ENCODE measurements at regions not wholly inside any gene's neighbourhood (a gene's known extent, or its start where the extent isn't known, plus 50 kb on each side); places are given as distances from the start of the nearest gene placed in this dataset.

DNA sequence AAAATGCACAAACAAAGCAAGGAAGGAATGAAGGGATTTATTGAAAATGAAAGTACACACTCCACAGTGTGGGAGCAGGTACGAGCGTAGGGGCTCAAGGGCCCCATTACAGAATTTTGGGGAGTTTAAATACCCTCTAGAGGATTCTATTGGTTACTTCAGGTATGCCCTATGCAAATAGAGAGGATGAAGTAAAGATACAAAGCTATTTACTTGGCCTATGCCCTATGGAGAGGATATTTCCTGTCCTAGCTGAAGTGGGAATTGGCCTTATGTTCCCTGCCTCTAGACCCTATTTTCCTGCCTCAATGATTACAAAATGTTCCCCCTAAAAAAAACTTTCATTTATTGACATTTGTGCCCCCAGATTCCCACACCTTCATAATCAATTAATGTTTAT is 59.7 kb upstream of the ASIP start:
- DNase-seq = no peak
- no peaks in the 10 kb centered on the region for H3K36me3 Mint-ChIP-seq (ENCODE audit: low read depth)
- H3K4me1 Mint-ChIP-seq (ENCODE audit: low read depth) = peaks cover 22% of the 10 kb centered on the region
- TF ChIP-seq, protein P1, sequence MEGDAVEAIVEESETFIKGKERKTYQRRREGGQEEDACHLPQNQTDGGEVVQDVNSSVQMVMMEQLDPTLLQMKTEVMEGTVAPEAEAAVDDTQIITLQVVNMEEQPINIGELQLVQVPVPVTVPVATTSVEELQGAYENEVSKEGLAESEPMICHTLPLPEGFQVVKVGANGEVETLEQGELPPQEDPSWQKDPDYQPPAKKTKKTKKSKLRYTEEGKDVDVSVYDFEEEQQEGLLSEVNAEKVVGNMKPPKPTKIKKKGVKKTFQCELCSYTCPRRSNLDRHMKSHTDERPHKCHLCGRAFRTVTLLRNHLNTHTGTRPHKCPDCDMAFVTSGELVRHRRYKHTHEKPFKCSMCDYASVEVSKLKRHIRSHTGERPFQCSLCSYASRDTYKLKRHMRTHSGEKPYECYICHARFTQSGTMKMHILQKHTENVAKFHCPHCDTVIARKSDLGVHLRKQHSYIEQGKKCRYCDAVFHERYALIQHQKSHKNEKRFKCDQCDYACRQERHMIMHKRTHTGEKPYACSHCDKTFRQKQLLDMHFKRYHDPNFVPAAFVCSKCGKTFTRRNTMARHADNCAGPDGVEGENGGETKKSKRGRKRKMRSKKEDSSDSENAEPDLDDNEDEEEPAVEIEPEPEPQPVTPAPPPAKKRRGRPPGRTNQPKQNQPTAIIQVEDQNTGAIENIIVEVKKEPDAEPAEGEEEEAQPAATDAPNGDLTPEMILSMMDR (IDR thresholded peaks at IDR 0.05) = no peak
- H3K4me3 Mint-ChIP-seq = no peak overlapping the region
- H3K9me3 Mint-ChIP-seq = no peaks in the 10 kb centered on the region
- H3K27ac Mint-ChIP-seq = no peak overlapping the region
- peaks cover 17% of the 10 kb centered on the region for H3K27me3 Mint-ChIP-seq (ENCODE audit: insufficient read depth)

DNA sequence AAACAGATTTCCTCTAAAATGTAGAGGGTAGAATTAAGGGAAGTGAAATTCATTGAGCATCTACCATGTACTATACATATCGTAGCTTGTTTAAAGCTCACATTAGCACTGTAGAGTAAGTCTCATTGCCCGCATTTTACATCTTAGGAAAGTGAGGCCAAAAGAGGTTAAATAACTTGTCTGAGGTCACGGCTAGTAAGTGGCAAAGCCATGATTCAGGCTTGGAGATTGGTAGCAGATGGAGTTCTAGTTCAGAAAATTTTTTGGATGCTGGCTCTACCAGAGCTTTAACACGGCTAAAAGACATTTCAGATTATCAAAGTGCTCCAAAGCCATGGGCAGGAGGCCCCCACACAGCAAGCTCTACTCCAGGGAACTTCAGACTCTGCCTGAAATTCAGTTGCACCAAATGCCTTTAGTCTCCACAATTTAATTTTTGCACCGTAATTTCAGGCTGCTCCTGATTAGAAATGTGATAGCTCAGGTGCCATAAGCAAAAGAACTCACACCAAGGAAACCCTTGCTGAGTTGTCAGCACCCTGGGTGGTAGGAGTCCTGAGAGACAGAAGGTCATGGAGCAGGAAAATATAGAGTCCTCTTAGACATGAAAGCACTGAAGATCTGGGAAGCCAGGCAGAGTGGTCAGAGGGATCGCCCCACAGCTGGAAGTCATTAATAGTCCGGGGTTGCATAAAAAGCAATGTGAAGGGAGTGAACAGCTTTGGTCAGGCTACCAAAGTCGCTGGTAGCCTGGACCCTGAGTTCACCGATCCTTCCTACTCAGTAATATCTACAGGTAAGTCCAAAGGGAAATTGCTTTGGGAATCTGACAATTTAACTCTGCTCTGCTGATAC is 55.2 kb upstream of the ASIP start:
- H3K4me1 Mint-ChIP-seq (ENCODE audit: low read depth) = peaks cover 26% of the 10 kb centered on the region
- no peak overlapping the region for H3K4me3 Mint-ChIP-seq
- DNase-seq = peak; percentile 16
- TF ChIP-seq, protein P1 (IDR thresholded peaks at IDR 0.05) = no peak
- peaks cover 27% of the 10 kb centered on the region for H3K27me3 Mint-ChIP-seq (ENCODE audit: insufficient read depth)
- H3K36me3 Mint-ChIP-seq (ENCODE audit: low read depth) = no peaks in the 10 kb centered on the region
- H3K9me3 Mint-ChIP-seq = no peaks in the 10 kb centered on the region
- no peak overlapping the region for H3K27ac Mint-ChIP-seq

DNA sequence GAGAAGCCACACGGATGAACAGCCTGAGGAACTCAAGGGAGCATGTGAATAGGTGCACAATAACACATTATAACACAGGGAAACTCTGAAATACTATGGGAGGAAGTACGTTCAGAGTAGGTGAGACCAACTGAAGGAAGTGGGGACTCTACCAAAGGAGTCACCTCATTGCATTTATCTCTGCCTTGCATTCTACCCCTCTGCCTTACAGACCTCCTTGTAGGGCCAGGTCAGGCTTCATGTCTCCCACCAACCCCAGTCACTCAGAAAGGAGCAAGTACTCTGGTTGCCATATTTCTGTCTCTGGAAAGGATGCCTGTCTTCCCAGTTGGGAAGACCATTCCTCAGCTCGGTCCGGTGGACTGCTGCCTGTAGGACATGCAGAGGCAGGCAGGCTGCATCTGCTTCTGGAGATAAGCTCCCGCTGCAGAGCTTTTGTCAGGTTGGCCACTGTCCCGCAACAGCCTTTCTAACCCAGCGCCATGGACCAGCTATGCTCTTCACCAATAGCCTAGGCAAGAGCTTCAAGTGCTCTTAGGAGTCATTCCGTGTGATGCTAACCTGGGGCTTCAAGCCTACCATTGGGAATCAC is 51.6 kb upstream of the ASIP start:
- TF ChIP-seq, protein P1 (IDR thresholded peaks at IDR 0.05) = no peak
- no peaks in the 10 kb centered on the region for H3K9me3 Mint-ChIP-seq
- peaks cover 20% of the 10 kb centered on the region for H3K27me3 Mint-ChIP-seq (ENCODE audit: insufficient read depth)
- DNase-seq = no peak
- H3K36me3 Mint-ChIP-seq (ENCODE audit: low read depth) = no peaks in the 10 kb centered on the region
- no peak overlapping the region for H3K27ac Mint-ChIP-seq
- peaks cover 36% of the 10 kb centered on the region for H3K4me1 Mint-ChIP-seq (ENCODE audit: low read depth)
- no peak overlapping the region for H3K4me3 Mint-ChIP-seq

DNA sequence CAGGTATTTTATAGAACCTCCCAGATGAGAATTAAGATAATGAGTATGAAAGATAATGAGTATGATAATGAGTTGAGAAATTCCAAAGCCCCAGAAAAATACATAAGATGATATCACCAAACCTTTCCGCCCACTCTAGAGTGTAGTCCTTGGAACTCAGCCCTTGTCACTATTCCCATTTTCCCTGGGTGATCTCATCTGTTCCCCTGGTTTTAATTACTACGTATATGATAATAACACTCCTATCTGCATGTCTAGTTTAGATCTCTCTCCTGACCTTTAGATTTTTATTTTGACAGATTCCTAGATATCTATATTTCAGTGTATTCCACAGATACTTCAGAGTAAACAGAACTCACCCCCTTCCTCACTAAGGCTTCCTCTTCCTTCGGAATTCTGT is 51.0 kb upstream of the ASIP start:
- Mint-ChIP-seq H3K4me3 (no peak overlapping the region), H3K9me3 (no peaks in the 10 kb centered on the region), H3K36me3 (ENCODE audit: low read depth) (no peaks in the 10 kb centered on the region), H3K27me3 (ENCODE audit: insufficient read depth) (peaks cover 17% of the 10 kb centered on the region), H3K27ac (no peak overlapping the region), H3K4me1 (ENCODE audit: low read depth) (peaks cover 37% of the 10 kb centered on the region)
- DNase-seq = no peak
- TF ChIP-seq, protein P1 (IDR thresholded peaks at IDR 0.05) = no peak

DNA sequence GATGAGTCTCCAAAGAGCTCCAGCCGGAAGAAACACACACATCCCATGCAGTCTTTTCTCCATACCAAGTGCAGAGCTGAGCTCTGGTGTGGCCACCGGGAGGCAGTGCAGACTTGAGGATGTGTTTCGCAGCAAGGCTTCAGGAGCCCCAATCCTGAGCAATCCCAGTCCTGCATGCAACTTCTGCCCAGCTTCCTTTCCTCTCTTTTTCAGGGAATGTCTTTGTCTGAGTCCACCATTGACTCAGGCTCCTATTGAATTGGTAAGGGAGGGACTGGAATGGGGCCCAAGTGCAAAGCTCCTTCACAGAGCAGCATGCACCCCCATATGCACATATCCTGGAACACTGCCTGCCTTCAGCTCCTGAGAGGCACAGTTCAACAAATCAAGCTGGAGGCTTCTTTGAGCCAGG is 50.5 kb upstream of the ASIP start:
- peaks cover 32% of the 10 kb centered on the region for H3K4me1 Mint-ChIP-seq (ENCODE audit: low read depth)
- no peak overlapping the region for H3K27ac Mint-ChIP-seq
- no peaks in the 10 kb centered on the region for H3K9me3 Mint-ChIP-seq
- H3K27me3 Mint-ChIP-seq (ENCODE audit: insufficient read depth) = peaks cover 16% of the 10 kb centered on the region
- TF ChIP-seq, protein P1 (IDR thresholded peaks at IDR 0.05) = peak; percentile 85
- no peak overlapping the region for H3K4me3 Mint-ChIP-seq
- peak; percentile 84 for DNase-seq
- H3K36me3 Mint-ChIP-seq (ENCODE audit: low read depth) = no peaks in the 10 kb centered on the region
